ENCODE measurements at regions not wholly inside any gene's neighbourhood (a gene's known extent, or its start where the extent isn't known, plus 50 kb on each side); places are given as distances from the start of the nearest gene placed in this dataset.

GRCh38 chr2:104028061-104028460 lies 825.9 kb upstream of the POU3F3 start:
- DNase-seq (ENCODE audit: insufficient read length, low spot score) (no peak), FAIRE-seq (no peak)

- no peak for DNase-seq (ENCODE audit: insufficient read length, low spot score)
- FAIRE-seq, result no peak
Observed at GRCh38 chr2:104033399-104033798, 820.5 kb upstream of the POU3F3 start.

GRCh38 chr2:104040771-104041170 lies 813.1 kb upstream of the POU3F3 start:
- DNase-seq (ENCODE audit: insufficient read length, low spot score), result no peak
- no peak for FAIRE-seq

- FAIRE-seq (no peak), DNase-seq (ENCODE audit: insufficient read length, low spot score) (no peak)
Observed at GRCh38 chr2:104041351-104041750, 812.6 kb upstream of the POU3F3 start.

GRCh38 chr2:104043864-104044263 lies 810.1 kb upstream of the POU3F3 start:
- no peak for FAIRE-seq
- no peak for DNase-seq (ENCODE audit: insufficient read length, low spot score)

- DNase-seq (ENCODE audit: insufficient read length, low spot score) (no peak), FAIRE-seq (no peak)
Observed at GRCh38 chr2:104045071-104045470, 808.8 kb upstream of the POU3F3 start.

GRCh38 chr2:104046466-104046865 lies 807.4 kb upstream of the POU3F3 start:
- no peak for FAIRE-seq
- no peak for DNase-seq (ENCODE audit: insufficient read length, low spot score)

- FAIRE-seq (no peak), DNase-seq (ENCODE audit: insufficient read length, low spot score) (no peak)
Observed at GRCh38 chr2:104047516-104047915, 806.4 kb upstream of the POU3F3 start.

- no peak for FAIRE-seq
- DNase-seq (ENCODE audit: insufficient read length, low spot score), result no peak
Observed at GRCh38 chr2:104049438-104049837, 804.5 kb upstream of the POU3F3 start.

GRCh38 chr2:104049981-104050380 lies 803.9 kb upstream of the POU3F3 start:
- no peak for FAIRE-seq
- no peak for DNase-seq (ENCODE audit: insufficient read length, low spot score)

- DNase-seq (ENCODE audit: insufficient read length, low spot score), result no peak
- FAIRE-seq, result no peak
Observed at GRCh38 chr2:104050656-104051242, 803.2 kb upstream of the POU3F3 start.

- FAIRE-seq (no peak), DNase-seq (ENCODE audit: insufficient read length, low spot score) (no peak)
Observed at GRCh38 chr2:104051766-104052165, 802.1 kb upstream of the POU3F3 start.

- no peak for FAIRE-seq
- no peak for DNase-seq (ENCODE audit: insufficient read length, low spot score)
Observed at GRCh38 chr2:104052356-104052755, 801.6 kb upstream of the POU3F3 start.

- no peak for FAIRE-seq
- no peak for DNase-seq (ENCODE audit: insufficient read length, low spot score)
Observed at GRCh38 chr2:104056451-104056850, 797.5 kb upstream of the POU3F3 start.

- FAIRE-seq, result no peak
- no peak for DNase-seq (ENCODE audit: insufficient read length, low spot score)
Observed at GRCh38 chr2:104068665-104069064, 785.2 kb upstream of the POU3F3 start.

GRCh38 chr2:104077573-104077972 lies 776.3 kb upstream of the POU3F3 start:
- no peak for FAIRE-seq
- DNase-seq (ENCODE audit: insufficient read length, low spot score), result no peak

GRCh38 chr2:104078431-104079157 lies 775.3 kb upstream of the POU3F3 start:
- no peak for DNase-seq (ENCODE audit: insufficient read length, low spot score)
- no peak for FAIRE-seq

- DNase-seq (ENCODE audit: insufficient read length, low spot score), result no peak
- FAIRE-seq, result no peak
Observed at GRCh38 chr2:104088745-104089144, 765.2 kb upstream of the POU3F3 start.

- DNase-seq (ENCODE audit: insufficient read length, low spot score), result no peak
- no peak for FAIRE-seq
Observed at GRCh38 chr2:104090407-104090806, 763.5 kb upstream of the POU3F3 start.

- FAIRE-seq, result no peak
Observed at GRCh38 chr2:104091894-104092293, 762.0 kb upstream of the POU3F3 start.

GRCh38 chr2:104092886-104093285 lies 761.0 kb upstream of the POU3F3 start:
- no peak for FAIRE-seq
- no peak for DNase-seq (ENCODE audit: insufficient read length, low spot score)

More at GRCh38 chr2:104091894-104092293, 762.0 kb upstream of the POU3F3 start:
- DNase-seq (ENCODE audit: insufficient read length, low spot score), result no peak

GRCh38 chr2:104102615-104103014 lies 751.3 kb upstream of the POU3F3 start:
- FAIRE-seq, result no peak
- no peak for DNase-seq (ENCODE audit: insufficient read length, low spot score)

GRCh38 chr2:104109356-104109755 lies 744.6 kb upstream of the POU3F3 start:
- FAIRE-seq, result no peak
- no peak for DNase-seq (ENCODE audit: insufficient read length, low spot score)

All from GM19239 (cell line).